Nephron (organoid): ENCODE measurements at regions not wholly inside any gene's neighbourhood (a gene's known extent, or its start where the extent isn't known, plus 50 kb on each side); places are given as distances from the start of the nearest gene placed in this dataset.

Experiments used
- H3K27ac Mint-ChIP-seq, 3 experiments: 2 replicates each; pipeline ENCODE4 v1.8.0; 2020; ENCODE audit warnings: mixed read lengths in 3 of 3, mild to moderate bottlenecking in 2 of 3, moderate library complexity in 1 of 3
- H3K27me3 Mint-ChIP-seq: 2 replicates; pipeline ENCODE4 v1.8.0; 2021; ENCODE audit warnings: low read depth, mild to moderate bottlenecking, moderate library complexity, mixed read lengths
- H3K36me3 Mint-ChIP-seq: 2 replicates; pipeline ENCODE4 v1.8.0; 2020; ENCODE audit warnings: low read depth, mixed read lengths
- H3K4me1 Mint-ChIP-seq: 2 replicates; pipeline ENCODE4 v1.8.0; 2020; ENCODE audit warnings: mixed read lengths
- H3K4me3 Mint-ChIP-seq, 3 experiments: 2 replicates each; pipeline ENCODE4 v1.8.0; 2020; ENCODE audit warnings: mild to moderate bottlenecking in 3 of 3, mixed read lengths in 3 of 3, moderate library complexity in 2 of 3
- H3K9me3 Mint-ChIP-seq: 2 replicates; pipeline ENCODE4 v1.8.0; 2020; ENCODE audit warnings: mixed read lengths
- CTCF ChIP-seq, 3 experiments: fragments of 200-600 bp; sonication (generic); IDR thresholded peaks; one replicate each; pipeline ENCODE4 v1.5.0; 2021; ENCODE audit warnings: antibody characterized with exemption in 3 of 3; ENCODE audit not compliant: unreplicated experiment in 3 of 3

- Mint-ChIP-seq H3K4me1 (no peaks in the 10 kb centered on the region), H3K4me3 (no peak overlapping the region), H3K9me3 (no peaks in the 10 kb centered on the region), H3K27ac (no peak overlapping the region), H3K27me3 (no peaks in the 10 kb centered on the region), H3K36me3 (no peaks in the 10 kb centered on the region)
- TF ChIP-seq CTCF (IDR thresholded peaks at IDR 0.05; ENCODE audit: unreplicated experiment in 3 of 3) = no peak
These were observed 1011.3 kb upstream of the CELF4 start for GRCh38 chr18:38576916-38577315.

GRCh38 chr18:38576349-38576748 is 1010.8 kb upstream of the CELF4 start:
- Mint-ChIP-seq H3K9me3 (no peaks in the 10 kb centered on the region), H3K27me3 (no peaks in the 10 kb centered on the region), H3K36me3 (no peaks in the 10 kb centered on the region), H3K27ac (no peak overlapping the region), H3K4me3 (no peak overlapping the region), H3K4me1 (no peaks in the 10 kb centered on the region)
- TF ChIP-seq CTCF (IDR thresholded peaks at IDR 0.05; ENCODE audit: unreplicated experiment in 3 of 3) = no peak

- Mint-ChIP-seq H3K4me1 (no peaks in the 10 kb centered on the region), H3K4me3 (no peak overlapping the region), H3K27me3 (no peaks in the 10 kb centered on the region), H3K9me3 (no peaks in the 10 kb centered on the region), H3K36me3 (no peaks in the 10 kb centered on the region), H3K27ac (no peak overlapping the region)
- no peak for TF ChIP-seq CTCF (IDR thresholded peaks at IDR 0.05; ENCODE audit: unreplicated experiment in 3 of 3)
These were observed 1010.0 kb upstream of the CELF4 start for GRCh38 chr18:38575648-38576047.

GRCh38 chr18:38575023-38575422 is 1009.4 kb upstream of the CELF4 start:
- no peaks in the 10 kb centered on the region for H3K4me1 Mint-ChIP-seq
- H3K36me3 Mint-ChIP-seq = no peaks in the 10 kb centered on the region
- no peaks in the 10 kb centered on the region for H3K27me3 Mint-ChIP-seq
- H3K27ac Mint-ChIP-seq = no peak overlapping the region
- no peak for TF ChIP-seq CTCF (IDR thresholded peaks at IDR 0.05; ENCODE audit: unreplicated experiment in 3 of 3)
- H3K9me3 Mint-ChIP-seq = no peaks in the 10 kb centered on the region
- H3K4me3 Mint-ChIP-seq = no peak overlapping the region

GRCh38 chr18:38572554-38573111 is 1007.0 kb upstream of the CELF4 start:
- no peak overlapping the region for H3K27ac Mint-ChIP-seq
- H3K36me3 Mint-ChIP-seq = no peaks in the 10 kb centered on the region
- H3K27me3 Mint-ChIP-seq = no peaks in the 10 kb centered on the region
- H3K9me3 Mint-ChIP-seq = no peaks in the 10 kb centered on the region
- H3K4me3 Mint-ChIP-seq = no peak overlapping the region
- H3K4me1 Mint-ChIP-seq = no peaks in the 10 kb centered on the region
- TF ChIP-seq CTCF (IDR thresholded peaks at IDR 0.05; ENCODE audit: unreplicated experiment in 3 of 3) = no peak

- H3K9me3 Mint-ChIP-seq = peaks cover 3% of the 10 kb centered on the region
- TF ChIP-seq CTCF (IDR thresholded peaks at IDR 0.05; ENCODE audit: unreplicated experiment in 3 of 3) = no peak
These were observed 1006.1 kb upstream of the CELF4 start for GRCh38 chr18:38571651-38572050.

More at GRCh38 chr18:38571651-38572050, 1006.1 kb upstream of the CELF4 start:
- Mint-ChIP-seq H3K27me3 (no peaks in the 10 kb centered on the region), H3K36me3 (no peaks in the 10 kb centered on the region), H3K4me3 (no peak overlapping the region), H3K4me1 (no peaks in the 10 kb centered on the region), H3K27ac (no peak overlapping the region)
